UCSD-AML1 (cell line): ENCODE measurements at regions not wholly inside any gene's neighbourhood (a gene's known extent, or its start where the extent isn't known, plus 50 kb on each side); places are given as distances from the start of the nearest gene placed in this dataset.

Experiments used
- DNase-seq: peaks from one replicate; lab custom pipeline; 2025; ENCODE audit not compliant: unreplicated experiment; lab: John Stamatoyannopoulos, UW

GRCh38 chr5:77845324-77845646 is 69.1 kb upstream of the TBCA start:
- DNase-seq = no peak

GRCh38 chr5:77844623-77845323 is 68.6 kb upstream of the TBCA start:
- DNase-seq = no peak

GRCh38 chr5:77844373-77844622 is 68.2 kb upstream of the TBCA start:
- DNase-seq = no peak

- no peak for DNase-seq
Observed at GRCh38 chr5:77843570-77844372, 67.6 kb upstream of the TBCA start.

- DNase-seq = no peak
Observed at GRCh38 chr5:77842243-77842642, 66.1 kb upstream of the TBCA start.

- no peak for DNase-seq
Observed at GRCh38 chr5:77841616-77842015, 65.5 kb upstream of the TBCA start.

- DNase-seq = no peak
Observed at GRCh38 chr5:77840930-77841329, 64.8 kb upstream of the TBCA start.

- no peak for DNase-seq
Observed at GRCh38 chr5:77839691-77840090, 63.6 kb upstream of the TBCA start.

- no peak for DNase-seq
Observed at GRCh38 chr5:77832938-77833337, 56.8 kb upstream of the TBCA start.

GRCh38 chr5:77832166-77832770 is 56.1 kb upstream of the TBCA start:
- no peak for DNase-seq

GRCh38 chr5:77828445-77828844 is 52.3 kb upstream of the TBCA start:
- DNase-seq = no peak
